K562 (cell line): ENCODE measurements at regions not wholly inside any gene's neighbourhood (a gene's known extent, or its start where the extent isn't known, plus 50 kb on each side); places are given as distances from the start of the nearest gene placed in this dataset.

Experiments
- BRF2 ChIP-seq: IDR thresholded peaks from 3 replicates; pipeline ENCODE4 v1.6.1; 2011; ENCODE audit warnings: borderline replicate concordance, mild to moderate bottlenecking; ENCODE audit not compliant: insufficient read length, insufficient read depth
- CBFA2T2 ChIP-seq: fragments of 450-650 bp; conservative IDR thresholded peaks from 2 replicates; pipeline ENCODE4 v1.6.1; 2017; ENCODE audit warnings: mild to moderate bottlenecking
- ETV1 ChIP-seq: fragments of 450-650 bp; conservative IDR thresholded peaks from 2 replicates; pipeline ENCODE4 v1.6.1; 2016; ENCODE audit warnings: missing genetic modification characterization, control low read depth, low read depth, missing compliant biosample characterization
- FUS ChIP-seq: fragments of 200-400 bp; formaldehyde crosslinking; optimal IDR thresholded peaks from 2 replicates; pipeline ENCODE3; 2017; ENCODE audit warnings: low read depth, low read length
- NCOA1 ChIP-seq: fragments of 450-650 bp; IDR thresholded peaks from 2 replicates; pipeline ENCODE4 v1.6.1; 2016; ENCODE audit warnings: low read depth
- PRDM10 ChIP-seq: fragments of 450-650 bp; IDR thresholded peaks from 2 replicates; pipeline ENCODE4 v1.6.1; 2018; ENCODE audit not compliant: partially characterized antibody
- SRSF7 ChIP-seq: fragments of 200-400 bp; formaldehyde crosslinking; optimal IDR thresholded peaks from 2 replicates; pipeline ENCODE3; 2017; ENCODE audit warnings: mild to moderate bottlenecking, low read depth, low read length
- ZBTB1 ChIP-seq: sonication (generic); formaldehyde crosslinking; IDR thresholded peaks from 2 replicates; pipeline ENCODE4 v1.8.1; 2023; ENCODE audit warnings: missing genetic modification reagents, low read depth, mild to moderate bottlenecking, borderline replicate concordance
- ZBTB5 ChIP-seq: fragments of 450-650 bp; IDR thresholded peaks from 2 replicates; pipeline ENCODE4 v1.6.1; 2017; ENCODE audit warnings: antibody characterized with exemption
- ZNF274 ChIP-seq: IDR thresholded peaks from 2 replicates; pipeline ENCODE4 v1.6.1; 2011; ENCODE audit warnings: low read depth, mild to moderate bottlenecking, low read length, moderate library complexity, borderline replicate concordance

- TF ChIP-seq PRDM10 = no peak
- no peak for TF ChIP-seq CBFA2T2
- TF ChIP-seq NCOA1 = no peak
- TF ChIP-seq ZBTB5 = no peak
- no peak for TF ChIP-seq ETV1
- no peak for TF ChIP-seq SRSF7
- no peak for TF ChIP-seq ZNF274
- no peak for TF ChIP-seq FUS
- no peak for TF ChIP-seq ZBTB1
- no peak for TF ChIP-seq BRF2
- TF ChIP-seq, all 486 proteins: peak for 0
Observed at GRCh38 chr3:174414902-174415301, 444.2 kb upstream of the NAALADL2 start (continued).
